ENCODE measurements at regions not wholly inside any gene's neighbourhood (a gene's known extent, or its start where the extent isn't known, plus 50 kb on each side); places are given as distances from the start of the nearest gene placed in this dataset.

DNA sequence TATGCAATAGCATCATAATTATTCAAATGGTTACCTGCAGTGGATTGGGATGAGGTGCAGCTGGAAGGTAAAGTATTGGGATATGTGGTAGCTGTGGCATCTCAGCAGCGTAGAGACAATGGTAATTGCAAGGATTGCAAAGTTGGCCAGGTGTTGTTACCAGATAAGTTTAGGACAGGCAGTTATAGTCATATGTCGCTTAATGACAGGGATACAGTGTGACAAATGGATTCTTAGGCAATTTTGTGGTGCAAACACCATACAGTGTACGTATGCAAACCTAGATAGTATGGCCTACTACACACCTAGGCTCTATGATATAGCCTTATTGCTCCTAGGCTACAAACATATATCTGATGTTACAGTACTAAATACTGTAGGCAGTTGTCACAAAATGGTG lies 163.5 kb upstream of the LYZL2 start:
- intact Hi-C loops (cut with DNase I), result no loop called here
- ATAC-seq (no peak), DNase-seq (no peak)
- Histone ChIP-seq H3K4me3 (no peak overlapping the region), H3K36me3 (no peaks in the 10 kb centered on the region), H3K27me3 (peaks cover 0 to 3% (median 0%) of the 10 kb centered on the region in 7 donors), H3K27ac (no peak overlapping the region), H3K9me3 (peaks cover 0 to 6% (median 0%) of the 10 kb centered on the region in 11 donors), H3K4me1 (peaks cover 0 to 14% (median 0%) of the 10 kb centered on the region in 9 donors)
- WGBS, 2 donors, result 96 to 98% methylated on average over 3 of the region's 3 CpGs
- TF ChIP-seq, protein P1, sequence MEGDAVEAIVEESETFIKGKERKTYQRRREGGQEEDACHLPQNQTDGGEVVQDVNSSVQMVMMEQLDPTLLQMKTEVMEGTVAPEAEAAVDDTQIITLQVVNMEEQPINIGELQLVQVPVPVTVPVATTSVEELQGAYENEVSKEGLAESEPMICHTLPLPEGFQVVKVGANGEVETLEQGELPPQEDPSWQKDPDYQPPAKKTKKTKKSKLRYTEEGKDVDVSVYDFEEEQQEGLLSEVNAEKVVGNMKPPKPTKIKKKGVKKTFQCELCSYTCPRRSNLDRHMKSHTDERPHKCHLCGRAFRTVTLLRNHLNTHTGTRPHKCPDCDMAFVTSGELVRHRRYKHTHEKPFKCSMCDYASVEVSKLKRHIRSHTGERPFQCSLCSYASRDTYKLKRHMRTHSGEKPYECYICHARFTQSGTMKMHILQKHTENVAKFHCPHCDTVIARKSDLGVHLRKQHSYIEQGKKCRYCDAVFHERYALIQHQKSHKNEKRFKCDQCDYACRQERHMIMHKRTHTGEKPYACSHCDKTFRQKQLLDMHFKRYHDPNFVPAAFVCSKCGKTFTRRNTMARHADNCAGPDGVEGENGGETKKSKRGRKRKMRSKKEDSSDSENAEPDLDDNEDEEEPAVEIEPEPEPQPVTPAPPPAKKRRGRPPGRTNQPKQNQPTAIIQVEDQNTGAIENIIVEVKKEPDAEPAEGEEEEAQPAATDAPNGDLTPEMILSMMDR (IDR thresholded peaks at IDR 0.05), result no peak

DNA sequence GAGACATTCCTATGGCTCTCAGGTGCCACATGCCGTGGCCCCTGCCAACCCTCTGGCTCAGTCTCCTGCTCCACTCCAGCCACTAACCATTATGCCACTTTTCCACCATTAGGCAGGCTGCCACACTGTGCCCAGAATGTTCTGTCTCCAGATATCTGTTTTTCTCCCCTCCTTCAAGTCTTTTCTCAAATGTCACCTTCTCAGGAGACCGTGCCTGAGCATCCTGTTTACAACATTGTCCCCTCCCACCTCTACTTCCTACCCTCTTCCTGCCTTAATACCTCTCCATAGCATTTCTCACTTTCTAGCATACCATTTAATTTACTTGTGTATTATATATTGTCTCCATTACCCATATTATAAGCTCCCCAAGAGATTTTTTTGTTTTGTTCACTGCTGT lies 162.5 kb upstream of the LYZL2 start:
- Histone ChIP-seq H3K4me1 (peaks cover 0 to 14% (median 0%) of the 10 kb centered on the region in 9 donors), H3K4me3 (no peak overlapping the region), H3K27ac (peak overlapping the region in 1 of 10 donors; percentile 26), H3K36me3 (no peaks in the 10 kb centered on the region), H3K9me3 (peaks cover 0 to 6% (median 0%) of the 10 kb centered on the region in 11 donors), H3K27me3 (peaks cover 0 to 3% (median 0%) of the 10 kb centered on the region in 7 donors)
- DNase-seq (no peak), ATAC-seq (no peak)
- WGBS, 2 donors, result 77 to 80% methylated on average over 2 of the region's 2 CpGs
- TF ChIP-seq, protein P1 (IDR thresholded peaks at IDR 0.05), result no peak
- intact Hi-C loops (cut with DNase I), result no loop called here

DNA sequence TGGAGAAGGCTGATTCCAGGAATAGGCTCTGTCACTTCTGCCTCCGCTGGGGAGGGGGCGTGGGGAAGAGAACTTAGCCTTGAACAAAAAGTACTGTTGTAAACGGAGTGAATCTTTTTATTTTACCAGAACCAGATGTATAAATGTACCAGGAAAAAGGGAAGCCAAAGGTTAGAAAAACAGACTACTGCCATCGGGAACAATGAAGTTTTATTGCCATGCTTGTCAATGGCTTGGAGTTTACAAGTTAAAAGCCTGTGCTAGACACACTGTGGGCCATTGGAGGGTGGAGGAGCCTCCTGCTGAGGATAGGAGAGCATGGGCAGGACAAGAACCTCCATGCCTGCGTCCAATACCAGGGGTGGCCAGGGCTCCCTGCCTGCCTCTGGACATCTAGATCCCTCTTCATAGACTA lies 161.7 kb upstream of the LYZL2 start:
- no peak overlapping the region for H3K4me3 ChIP-seq
- 79 to 81% methylated on average over 5 of the region's 5 CpGs for WGBS, 2 donors
- intact Hi-C loops (cut with DNase I), result no loop called here

DNA sequence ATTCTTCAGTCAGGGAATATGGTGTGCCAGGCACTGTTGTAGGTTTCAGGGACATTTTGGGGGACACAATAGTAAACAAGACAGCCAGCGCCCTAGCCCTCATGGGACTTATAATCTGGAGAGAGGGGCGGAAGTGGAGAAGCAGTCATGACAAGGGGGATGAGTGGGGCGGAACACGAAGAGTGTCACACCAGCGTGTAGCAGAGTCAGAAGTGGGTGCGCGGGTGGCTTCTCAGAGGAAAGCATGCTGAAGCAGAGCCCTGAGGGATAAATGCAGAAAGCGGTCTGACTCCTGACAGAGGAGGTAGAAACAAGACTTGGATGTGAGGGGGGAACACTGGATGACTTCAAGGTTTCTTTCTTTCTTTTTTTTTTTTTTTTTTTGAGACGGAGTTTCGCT lies 160.3 kb upstream of the LYZL2 start:
- TF ChIP-seq, protein P1 (IDR thresholded peaks at IDR 0.05), result no peak
- Histone ChIP-seq H3K27me3 (peaks cover 0 to 3% (median 0%) of the 10 kb centered on the region in 7 donors), H3K4me3 (no peak overlapping the region), H3K27ac (no peak overlapping the region), H3K36me3 (no peaks in the 10 kb centered on the region), H3K9me3 (peaks cover 0 to 6% (median 0%) of the 10 kb centered on the region in 11 donors), H3K4me1 (peaks cover 0 to 24% (median 5%) of the 10 kb centered on the region in 9 donors)
- intact Hi-C loops (cut with DNase I), result loop anchor here in 9 of 10 donors (5.0 to 10.0 kb wide), 10 partner anchors 67 to 975 kb away; partner anchors contain the start of genes ZEB1 (in 2 of the 9) and ZNF438 (in 2 of the 9)
- WGBS, 2 donors, result 96% methylated on average over 8 of the region's 10 CpGs
- DNase-seq, result no peak
- no peak for ATAC-seq

More for the DNA sequence above, 161.7 kb upstream of the LYZL2 start:
- Histone ChIP-seq H3K36me3 (no peaks in the 10 kb centered on the region), H3K27ac (peak overlapping the region in 1 of 10 donors; percentile 26), H3K9me3 (peaks cover 0 to 6% (median 0%) of the 10 kb centered on the region in 11 donors), H3K27me3 (peaks cover 0 to 3% (median 0%) of the 10 kb centered on the region in 7 donors), H3K4me1 (peaks cover 0 to 14% (median 0%) of the 10 kb centered on the region in 9 donors)
- ATAC-seq, result no peak
- no peak for DNase-seq
- TF ChIP-seq, protein P1 (IDR thresholded peaks at IDR 0.05), result no peak
